ENCODE measurements at regions not wholly inside any gene's neighbourhood (a gene's known extent, or its start where the extent isn't known, plus 50 kb on each side); places are given as distances from the start of the nearest gene placed in this dataset.

DNA sequence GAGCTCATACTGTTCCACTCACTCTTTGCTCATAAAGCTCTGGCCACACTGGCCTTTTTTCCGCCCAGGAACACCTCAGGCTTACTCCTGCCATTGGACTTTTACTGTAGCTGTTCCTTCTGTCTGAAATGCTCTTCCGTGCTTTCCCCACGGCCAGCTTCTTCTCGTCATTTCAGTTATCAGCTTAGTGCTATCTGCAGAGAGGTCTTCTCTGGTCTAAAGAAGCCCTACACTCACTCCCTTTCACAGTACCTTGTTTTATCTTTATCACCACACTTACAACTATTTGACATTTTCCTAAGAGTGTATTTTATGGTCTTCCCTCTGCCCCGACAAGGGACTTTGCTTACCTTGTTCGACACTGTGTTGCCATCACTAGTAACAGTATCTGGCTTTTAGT is 388.1 kb upstream of the SPRED2 start:
- no peak for DNase-seq

DNA sequence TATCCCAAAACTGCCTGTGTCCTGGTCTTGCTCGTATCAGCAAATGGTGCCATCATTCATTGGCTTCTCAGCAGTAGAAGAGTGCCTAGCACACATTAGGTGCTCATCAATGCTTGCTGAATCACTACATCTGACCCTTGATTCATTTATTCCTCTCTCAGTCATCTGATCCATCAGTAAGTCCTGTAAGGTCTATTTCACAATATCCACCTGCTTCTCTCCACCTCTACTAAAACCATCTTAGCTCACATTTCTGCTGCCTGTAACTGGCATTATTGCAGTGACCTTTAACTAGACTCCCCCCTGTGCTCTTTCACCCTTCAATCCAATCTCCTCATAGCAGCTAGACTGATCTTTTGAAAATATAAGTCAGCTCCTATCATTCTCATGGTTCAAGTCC is 387.6 kb upstream of the SPRED2 start:
- no peak for DNase-seq

DNA sequence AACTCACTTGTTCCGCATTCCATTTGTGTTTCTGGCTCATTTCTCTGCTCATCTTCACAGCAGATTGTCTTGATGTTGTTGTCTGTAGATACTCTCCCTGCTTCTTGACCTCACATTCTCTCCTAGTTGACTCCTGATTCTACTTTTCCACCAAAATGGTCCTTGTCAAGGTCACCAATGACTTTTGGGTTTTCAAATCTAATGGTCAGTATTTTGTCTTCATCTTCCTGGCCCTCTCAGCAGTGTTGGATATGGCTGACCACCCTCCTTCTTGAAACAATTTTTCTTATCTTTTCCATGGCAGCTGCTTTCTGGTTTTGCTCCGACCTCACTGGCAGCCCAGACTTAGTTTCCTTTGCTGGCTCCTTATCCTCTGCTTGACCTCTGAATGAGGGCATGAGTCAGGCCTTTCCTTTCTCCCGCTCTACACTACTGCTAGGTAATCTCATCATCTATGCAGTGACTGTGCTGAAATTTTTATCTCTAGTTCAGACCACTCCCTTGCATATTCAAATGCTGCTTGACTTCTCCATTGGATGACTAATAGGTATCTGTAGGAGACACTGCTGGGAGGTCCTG is 386.6 kb upstream of the SPRED2 start:
- no peak for DNase-seq

DNA sequence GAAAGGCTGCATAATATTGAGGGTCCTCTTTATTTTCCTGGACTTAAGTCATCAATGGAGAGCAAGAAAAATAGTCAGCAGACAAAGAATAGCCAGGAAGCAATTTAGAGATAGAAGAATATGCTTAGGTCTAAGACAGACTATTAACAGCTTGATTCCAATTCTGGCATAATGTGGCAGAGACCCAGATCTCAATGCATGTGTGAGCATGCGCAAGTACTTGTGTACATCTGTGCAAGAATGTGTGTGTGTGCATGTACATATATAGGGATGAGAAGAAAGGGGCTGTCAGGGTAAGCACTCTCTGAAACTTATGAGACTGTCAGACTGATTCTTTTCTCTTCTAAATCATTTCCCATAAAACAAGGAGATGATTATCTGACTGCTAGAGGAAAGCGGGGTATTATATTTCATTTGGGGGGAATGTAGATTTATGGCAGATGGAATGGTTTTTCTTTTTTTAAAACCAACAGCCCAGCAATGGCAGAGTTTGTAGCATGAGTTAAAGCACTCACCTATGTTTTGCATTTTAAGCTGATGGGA is 381.3 kb upstream of the SPRED2 start:
- DNase-seq = no peak

DNA sequence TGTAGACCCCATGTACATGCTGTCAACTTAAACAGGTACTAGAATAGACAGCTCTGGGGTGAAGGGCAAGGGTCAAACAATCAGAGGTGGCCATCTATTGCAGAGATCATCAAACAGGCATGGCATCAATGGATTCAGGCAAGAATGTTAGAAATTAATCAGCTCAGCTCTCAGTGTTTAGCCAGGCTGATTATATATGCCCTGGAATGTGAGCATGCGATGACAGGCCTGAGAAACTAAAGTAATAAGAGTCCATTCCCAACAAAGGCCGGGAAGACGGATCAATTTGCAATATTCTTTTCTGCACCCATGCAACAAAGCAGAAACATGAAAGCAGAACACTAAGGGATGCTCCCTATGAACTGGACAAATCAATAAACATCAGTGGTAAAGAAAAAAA is 380.5 kb upstream of the SPRED2 start:
- no peak for DNase-seq

DNA sequence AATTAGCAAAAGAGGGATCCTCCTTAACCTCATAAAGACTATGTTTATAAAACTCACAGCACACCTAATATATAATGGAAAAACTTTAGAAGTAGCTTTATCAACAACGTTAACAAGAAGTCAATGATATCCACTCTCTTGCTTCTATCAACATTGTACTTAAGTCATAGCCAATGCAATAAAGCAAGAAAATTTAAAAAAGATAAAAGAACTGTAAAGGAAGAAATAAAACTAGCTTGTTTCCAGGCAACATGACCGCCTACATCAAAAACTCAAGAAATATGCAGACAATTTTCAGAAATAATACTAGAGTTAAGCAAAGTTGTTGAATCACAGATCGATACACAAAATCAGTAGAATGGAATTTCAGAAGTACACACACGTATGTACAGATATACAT is 375.5 kb upstream of the SPRED2 start:
- DNase-seq = no peak

DNA sequence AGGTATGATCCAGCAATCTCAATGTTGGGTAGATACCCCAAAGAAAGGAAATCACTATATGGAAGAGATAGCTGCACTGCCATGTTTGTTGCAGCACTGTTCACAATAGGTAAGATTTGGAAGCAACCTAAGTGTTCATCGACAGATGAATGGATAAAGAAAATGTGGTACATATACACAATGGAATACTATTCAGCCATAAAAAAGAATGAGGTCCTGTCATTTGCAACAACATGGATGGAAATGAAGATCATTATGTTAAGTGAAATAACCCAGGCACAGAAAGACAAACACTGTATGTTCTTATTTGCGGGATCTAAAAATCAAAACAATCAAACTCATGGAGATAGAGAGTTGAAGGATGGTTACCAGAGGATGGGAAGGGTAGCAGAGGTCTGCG is 372.4 kb upstream of the SPRED2 start:
- no peak for DNase-seq

DNA sequence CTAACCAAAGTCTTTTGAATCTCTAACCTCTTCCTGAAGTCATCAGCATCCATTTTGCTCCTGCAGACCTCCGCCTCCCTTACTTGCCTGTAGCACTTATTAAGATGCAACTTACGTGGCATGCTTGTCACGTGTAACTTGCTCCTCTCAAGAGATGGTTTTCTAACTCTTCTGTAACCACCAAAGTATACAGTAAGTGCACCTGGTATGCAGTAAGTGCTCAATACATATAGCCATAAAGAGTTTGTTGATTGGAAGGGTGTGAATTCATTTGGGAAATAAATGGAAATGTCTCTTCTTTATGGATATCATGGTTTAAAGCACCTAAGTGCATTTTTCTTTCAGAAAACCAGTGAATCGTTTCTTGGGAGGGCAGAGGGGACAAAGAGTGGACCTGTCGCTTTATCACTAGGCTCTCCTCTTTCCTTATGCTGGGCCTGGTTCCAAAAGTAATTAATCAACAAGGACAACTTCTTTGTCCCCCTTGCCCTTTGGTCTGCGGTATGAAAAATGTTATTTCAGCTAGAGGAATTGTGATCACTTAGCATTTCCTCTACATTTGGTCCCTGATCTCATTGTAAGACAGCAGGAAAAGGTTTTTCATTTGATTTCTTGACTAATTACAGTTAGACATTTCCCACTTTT is 370.0 kb upstream of the SPRED2 start:
- DNase-seq = no peak

DNA sequence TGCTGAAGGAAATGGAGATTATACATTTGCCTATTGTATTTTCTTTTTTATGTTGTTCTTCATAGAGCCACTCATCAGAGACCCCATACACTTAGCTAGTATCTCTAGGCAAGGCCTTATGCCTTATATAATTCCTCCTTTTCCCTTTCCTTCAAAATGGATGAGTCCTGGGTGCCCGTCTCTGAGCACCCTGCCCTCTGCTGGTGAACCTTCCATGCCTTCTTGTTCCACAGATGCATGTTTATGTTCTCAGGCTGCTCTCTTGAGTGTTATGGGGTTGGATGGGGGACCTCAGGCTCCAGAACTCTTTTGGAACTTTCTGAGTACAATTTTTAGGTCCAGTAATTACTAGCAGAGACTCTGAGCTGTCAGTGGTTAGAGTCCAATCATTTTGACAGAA is 368.6 kb upstream of the SPRED2 start:
- no peak for DNase-seq

DNA sequence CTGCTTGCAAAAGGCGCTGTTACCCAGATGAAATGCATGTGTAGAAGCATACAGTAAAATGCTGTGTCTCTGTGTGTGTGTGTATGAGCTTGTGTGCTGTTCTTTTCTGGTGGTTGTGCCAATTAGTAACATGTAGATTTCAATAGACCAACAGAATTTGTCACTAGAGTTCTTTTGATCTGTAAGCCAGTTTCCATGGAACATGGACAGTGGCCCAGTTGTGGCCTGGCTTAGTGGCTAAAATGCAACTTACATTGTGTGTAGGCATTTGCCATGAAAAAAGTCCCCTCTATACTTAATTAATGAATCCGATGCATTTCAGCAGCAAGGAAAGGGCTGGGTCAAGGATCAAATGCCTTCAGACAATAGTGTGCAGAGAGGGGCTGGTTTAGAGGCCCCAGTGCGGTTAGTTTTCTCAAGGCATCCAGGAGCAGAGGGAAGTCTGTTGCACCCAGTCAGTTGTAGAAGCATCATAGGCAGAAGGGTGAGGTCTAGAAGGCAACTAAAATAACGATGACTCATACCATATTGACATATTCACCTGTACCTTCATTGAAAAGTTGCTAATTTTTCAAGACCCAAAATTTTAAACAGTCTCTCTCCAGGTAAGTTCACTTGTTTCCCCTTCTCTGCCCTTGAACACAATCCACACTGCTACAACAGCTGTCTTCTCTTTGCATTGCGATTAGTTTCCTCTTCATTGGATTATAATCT is 366.9 kb upstream of the SPRED2 start:
- DNase-seq = no peak

DNA sequence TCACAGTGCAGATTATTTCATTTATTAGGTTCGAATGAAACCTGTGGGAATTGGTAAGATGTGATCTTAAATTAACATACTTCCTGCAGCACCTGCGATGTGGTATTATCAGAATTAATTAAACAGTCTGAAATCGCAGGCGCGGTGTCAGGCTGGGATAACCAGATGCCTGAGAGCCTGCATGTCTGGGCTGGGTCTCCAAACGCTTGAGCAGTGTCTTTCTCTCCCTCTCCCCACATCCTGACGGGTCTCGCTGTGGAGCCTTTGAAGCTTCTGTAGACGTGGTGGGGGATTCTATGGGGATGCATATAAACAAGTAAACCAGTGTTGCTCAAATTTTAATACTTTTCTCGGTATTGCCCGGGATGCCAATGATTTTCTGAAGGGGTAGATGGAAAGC is 366.2 kb upstream of the SPRED2 start:
- no peak for DNase-seq

DNA sequence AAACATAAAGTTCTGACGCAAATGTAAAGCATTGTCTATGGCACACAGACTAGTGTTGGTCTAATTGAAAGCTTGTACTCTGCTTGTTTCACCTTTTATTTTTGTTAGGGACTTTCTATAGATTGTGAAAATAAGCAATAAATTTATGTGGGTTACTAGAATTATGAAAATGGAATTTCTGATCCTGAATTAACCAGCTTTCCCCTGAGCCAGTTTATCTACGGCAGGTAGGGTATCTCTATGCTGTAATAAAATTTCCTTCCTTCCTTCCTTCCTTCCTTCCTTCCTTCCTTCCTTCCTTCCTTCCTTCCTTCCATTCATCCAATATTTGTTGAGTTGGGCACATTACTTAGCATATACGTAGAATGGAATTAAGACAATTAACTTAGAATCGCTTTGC is 362.6 kb upstream of the SPRED2 start:
- DNase-seq = no peak

DNA sequence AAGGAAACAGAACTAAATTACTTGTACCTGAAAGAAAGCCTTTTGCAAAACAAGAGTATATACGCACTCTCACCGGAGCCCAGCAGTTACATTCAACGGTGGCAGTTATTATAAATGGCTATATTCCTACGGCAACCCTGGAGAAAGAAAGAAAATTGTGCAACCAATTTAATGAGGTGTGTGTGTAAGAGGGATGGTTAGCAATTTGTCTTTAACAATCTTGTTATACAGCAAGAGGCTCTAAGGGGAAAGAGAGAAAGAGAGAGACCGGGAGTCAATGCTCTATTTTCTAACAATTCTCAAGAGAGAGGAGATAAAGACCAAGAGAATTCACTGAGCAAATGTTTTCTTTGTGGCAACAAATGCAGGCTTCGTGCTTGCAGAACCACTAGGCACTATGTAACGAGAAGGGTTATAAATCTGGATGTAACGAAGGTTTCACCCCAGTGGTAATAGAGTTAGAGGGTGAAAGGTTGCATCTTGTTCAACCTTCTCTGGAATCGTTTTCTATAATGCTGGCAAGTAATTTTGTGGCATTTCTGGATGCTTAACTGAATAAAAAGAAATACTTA is 359.1 kb upstream of the SPRED2 start:
- no peak for DNase-seq

DNA sequence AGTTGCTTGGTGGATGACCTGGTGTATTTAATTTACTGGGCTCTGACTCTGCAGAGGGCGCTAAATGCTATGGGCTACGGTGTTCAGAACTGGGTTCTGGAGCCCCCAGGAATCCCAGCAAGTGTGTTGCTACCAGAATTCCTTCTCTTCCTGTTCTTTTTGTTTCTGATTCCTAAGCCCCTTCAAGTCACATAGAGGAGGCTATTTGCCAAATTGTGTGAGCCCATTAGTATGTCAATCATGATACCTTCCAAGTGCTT is 358.2 kb upstream of the SPRED2 start:
- DNase-seq = no peak

DNA sequence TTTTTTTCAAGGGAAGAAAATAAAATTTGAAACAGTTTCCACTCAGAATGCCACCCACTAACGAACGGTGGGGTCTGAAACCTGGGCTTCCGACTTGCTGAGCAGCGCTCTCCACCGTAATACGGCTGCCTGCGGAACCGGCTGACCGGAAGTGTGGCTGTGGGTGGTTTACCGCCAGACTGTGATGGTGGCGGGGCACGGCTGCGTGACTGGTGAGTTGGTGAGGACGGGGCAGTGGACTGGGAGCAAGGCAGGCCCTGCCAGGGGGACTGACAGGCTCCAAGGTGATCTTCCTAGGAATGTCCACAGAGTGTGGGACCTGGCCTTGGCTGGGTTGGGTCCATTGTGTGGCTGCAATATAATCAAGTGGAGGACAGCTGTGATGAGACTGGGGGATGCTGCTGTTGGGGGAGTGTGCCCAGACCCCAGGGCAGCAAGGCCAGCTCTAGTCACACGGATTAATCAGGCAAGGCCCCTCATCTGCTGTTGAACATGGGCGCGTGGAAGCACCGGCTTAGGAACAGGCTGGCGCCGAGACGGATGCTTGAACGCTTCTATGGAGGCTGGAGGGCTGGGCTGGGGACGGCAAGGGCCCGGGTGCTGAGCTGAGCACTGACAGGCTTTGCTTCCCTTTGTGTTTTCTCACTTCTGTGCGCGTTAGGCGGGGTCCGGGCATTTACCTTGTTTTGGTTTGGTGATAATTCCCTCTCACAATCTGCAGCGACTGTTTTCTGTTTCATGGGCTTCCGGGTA is 357.7 kb upstream of the SPRED2 start:
- no peak for DNase-seq

DNA sequence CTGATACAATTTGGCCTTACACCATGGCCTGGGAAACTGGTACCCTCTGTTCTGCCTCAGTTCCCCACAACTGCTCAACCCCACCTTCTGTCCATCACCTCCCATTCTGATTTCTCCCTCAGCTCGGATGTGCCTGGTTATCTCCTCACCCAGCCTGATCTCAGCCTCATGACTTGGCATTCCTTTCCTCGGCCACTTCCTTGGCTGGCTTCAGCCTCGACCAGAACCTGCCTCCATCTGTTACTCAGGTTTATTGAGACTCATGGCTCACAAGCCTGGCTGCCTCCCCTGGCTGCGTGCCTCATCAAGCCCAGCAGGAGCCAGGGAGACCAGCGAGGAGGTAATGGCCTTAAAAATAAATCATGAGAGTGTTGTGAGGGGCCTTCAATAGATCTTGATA is 356.2 kb upstream of the SPRED2 start:
- no peak for DNase-seq

DNA sequence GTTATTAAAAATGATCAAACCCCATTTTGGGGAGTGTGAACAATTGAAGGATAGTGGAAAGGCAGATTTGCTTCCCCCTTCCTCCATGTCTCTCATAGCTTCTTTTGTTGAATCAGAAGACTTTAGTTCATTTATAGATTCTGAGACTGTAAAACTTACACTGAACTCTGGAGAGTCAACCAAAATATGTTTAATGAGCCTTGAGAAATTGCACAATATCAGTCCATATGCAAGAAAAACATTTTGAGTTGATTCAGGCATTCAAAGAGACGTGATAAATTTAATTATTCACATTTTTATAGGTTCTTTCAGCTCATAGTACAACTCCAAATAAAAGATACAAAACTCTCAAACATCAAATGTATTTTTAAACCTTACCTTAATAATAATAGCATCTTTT is 354.4 kb upstream of the SPRED2 start:
- no peak for DNase-seq

DNA sequence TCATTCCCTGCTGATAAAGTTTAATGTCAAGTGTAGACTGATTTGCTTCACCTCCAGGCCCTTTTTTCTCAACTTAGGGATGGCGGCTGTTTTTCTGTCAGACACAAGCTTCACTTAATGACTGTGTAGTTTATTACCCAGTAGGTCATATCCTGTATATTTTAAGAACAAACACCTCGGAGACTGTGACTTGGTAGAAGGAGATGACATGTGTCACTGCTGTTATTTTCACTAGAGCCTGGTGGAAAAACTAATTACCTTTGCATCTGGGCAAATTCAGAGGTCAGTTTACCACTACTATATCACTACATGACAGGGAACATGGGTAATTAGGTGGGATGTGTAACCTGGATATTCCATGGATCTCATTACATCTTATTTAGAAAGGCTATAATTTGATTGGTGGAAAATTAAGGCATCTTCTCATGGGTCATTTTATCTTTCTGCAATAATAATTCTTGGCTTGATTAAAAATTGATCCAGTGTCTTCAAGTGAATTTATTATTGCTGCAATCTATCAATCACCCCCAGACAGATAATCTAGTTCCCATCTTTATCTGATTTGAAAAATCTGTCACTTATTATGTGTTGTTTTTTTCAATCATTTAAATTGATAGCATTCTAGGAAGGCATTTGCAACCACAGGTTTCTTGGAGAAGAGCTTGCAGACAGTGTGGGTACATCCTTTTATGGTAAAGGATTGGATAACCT is 353.8 kb upstream of the SPRED2 start:
- no peak for DNase-seq

DNA sequence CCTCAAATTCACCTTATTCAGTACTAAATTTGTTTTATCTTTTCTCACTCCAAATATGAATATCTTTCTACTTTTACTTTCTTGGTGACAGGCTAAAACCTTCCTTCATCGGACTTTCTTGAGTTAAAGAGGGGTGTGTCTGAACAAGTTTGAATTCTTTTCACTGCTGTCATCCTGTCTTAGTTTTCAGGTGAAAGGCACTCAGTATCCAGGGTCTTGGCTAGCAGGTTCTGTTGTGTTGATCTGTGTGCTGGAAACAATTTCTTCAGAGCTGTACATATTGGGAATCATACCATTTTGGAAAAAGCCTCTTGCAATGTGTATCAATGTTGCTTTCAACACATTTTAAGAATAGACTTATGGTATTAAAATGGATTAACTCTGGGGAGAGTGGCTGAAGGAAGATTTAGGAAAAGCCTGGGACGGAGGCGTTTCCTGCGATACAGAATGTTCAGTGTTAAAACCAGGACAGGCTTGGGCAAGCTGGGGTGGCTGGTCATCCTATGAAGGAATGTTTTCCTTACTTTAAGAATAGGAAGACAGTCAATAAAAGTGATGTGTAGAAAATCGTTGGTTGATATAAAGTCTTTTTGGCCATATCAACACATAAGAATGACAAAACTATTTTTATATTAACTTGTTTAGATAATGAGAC is 350.7 kb upstream of the SPRED2 start:
- DNase-seq = no peak

DNA sequence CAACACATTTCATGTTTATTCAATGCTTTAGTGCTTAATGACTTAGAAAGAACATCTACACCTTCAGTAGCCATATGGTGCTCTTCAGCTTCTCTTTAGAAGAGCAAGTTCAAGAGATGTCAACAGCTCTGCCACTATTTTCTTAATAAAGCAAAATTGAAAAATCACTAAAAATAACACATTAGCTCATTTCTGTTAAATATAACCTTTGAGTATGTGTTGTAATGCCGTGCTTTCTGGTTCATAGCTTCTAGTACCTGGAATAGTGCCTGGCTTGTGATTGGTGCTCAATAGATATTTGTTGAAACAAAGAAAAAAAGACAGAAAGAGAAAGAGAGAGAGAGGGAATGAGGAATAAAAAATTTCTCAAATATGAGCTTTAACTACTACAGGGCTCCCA is 349.8 kb upstream of the SPRED2 start:
- no peak for DNase-seq

DNA sequence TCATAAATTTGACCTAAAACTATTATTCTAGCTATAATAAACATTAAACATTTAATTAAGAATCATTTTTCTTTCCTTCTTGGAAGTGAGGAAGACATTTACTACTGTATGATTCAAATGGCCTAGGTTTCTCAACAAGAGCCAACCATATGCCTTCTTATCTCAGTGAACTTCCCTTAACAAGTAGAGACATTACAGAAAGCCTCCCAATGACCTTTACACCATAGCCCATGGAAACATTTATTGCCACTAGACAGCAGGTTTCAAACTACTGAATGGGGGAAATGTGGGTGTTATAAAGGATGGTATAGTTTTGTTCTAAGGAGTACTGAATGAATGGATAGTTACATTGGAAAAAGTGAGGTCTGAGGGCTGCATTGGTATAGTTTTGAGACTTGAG is 349.4 kb upstream of the SPRED2 start:
- DNase-seq = no peak

DNA sequence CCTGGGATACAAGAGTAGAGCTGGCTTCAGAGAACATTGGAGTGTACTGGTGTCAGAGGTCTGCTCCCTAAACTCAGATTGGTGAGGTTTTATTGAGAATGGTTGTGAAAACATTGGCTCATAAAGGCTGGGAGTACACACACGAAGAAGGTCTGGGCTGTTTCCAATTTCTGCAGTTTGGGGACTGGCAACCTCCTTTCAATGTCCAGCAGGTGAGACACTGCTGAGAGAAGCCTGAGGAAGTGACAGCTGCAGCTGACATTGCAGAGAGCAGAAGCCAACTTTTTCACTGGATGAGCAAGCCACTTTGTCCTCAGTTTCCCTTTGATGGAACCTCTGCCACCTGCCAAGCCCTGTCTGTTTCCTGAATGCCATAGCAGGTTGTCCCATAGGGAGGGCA is 346.6 kb upstream of the SPRED2 start:
- DNase-seq = no peak
